GM10266 (cell line): ENCODE measurements at regions not wholly inside any gene's neighbourhood (a gene's known extent, or its start where the extent isn't known, plus 50 kb on each side); places are given as distances from the start of the nearest gene placed in this dataset.
A peak's percentile ranks its signal among the peaks of the same experiment; 100 is the strongest.

Experiments
- DNase-seq: peaks from one replicate; pipeline ENCODE4 v3.0.0; 2012; ENCODE audit errors: extremely low spot score
- TF ChIP-seq, protein P1 (sequence below): IDR thresholded peaks from 2 replicates; pipeline ENCODE4 v1.5.1; 2012; ENCODE audit warnings: mild to moderate bottlenecking, low read depth; ENCODE audit not compliant: control insufficient read depth, insufficient read depth; ENCODE audit errors: missing control alignments

DNA sequence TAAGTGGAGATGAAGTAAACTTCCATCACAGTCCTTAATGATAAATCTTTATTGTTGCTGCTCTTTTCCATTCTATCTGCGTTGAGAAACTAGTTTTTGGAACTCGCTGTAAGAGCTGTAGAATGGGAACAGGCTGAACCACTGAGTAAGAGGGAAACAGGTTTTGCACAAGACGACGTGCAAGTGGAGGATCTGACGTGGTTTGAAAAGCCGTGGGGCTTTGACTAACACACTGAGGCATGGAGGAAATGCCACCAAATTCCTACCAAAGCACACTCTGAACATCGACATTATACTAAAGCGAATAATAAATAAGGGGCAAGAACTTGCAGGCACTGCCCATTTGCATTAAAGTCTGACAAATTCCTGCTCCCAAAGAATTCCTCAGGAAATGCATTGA, 160.6 kb downstream of the KLF6 start:
- DNase-seq, result no peak
- TF ChIP-seq, protein P1, sequence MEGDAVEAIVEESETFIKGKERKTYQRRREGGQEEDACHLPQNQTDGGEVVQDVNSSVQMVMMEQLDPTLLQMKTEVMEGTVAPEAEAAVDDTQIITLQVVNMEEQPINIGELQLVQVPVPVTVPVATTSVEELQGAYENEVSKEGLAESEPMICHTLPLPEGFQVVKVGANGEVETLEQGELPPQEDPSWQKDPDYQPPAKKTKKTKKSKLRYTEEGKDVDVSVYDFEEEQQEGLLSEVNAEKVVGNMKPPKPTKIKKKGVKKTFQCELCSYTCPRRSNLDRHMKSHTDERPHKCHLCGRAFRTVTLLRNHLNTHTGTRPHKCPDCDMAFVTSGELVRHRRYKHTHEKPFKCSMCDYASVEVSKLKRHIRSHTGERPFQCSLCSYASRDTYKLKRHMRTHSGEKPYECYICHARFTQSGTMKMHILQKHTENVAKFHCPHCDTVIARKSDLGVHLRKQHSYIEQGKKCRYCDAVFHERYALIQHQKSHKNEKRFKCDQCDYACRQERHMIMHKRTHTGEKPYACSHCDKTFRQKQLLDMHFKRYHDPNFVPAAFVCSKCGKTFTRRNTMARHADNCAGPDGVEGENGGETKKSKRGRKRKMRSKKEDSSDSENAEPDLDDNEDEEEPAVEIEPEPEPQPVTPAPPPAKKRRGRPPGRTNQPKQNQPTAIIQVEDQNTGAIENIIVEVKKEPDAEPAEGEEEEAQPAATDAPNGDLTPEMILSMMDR, result no peak

DNA sequence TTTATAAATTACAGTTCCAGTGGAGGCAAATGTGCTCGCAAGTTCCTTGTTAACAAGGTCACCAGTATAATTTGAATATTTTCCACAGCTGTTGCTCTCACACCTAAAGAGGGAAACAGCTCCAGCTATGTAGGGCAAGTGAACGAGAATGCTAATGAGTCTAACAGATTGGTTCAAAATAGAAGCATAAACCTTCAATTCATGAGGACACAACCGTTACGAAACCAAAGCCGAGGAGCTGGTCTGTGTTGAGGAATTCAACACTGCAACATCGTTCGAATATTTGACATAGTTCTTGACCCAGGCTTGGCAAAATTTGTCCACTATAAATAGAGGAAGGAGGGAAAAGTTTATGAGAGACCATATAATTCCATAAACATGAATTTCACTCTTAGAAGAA, 161.3 kb downstream of the KLF6 start:
- DNase-seq, result peak; percentile 12
- TF ChIP-seq, protein P1, result no peak

DNA sequence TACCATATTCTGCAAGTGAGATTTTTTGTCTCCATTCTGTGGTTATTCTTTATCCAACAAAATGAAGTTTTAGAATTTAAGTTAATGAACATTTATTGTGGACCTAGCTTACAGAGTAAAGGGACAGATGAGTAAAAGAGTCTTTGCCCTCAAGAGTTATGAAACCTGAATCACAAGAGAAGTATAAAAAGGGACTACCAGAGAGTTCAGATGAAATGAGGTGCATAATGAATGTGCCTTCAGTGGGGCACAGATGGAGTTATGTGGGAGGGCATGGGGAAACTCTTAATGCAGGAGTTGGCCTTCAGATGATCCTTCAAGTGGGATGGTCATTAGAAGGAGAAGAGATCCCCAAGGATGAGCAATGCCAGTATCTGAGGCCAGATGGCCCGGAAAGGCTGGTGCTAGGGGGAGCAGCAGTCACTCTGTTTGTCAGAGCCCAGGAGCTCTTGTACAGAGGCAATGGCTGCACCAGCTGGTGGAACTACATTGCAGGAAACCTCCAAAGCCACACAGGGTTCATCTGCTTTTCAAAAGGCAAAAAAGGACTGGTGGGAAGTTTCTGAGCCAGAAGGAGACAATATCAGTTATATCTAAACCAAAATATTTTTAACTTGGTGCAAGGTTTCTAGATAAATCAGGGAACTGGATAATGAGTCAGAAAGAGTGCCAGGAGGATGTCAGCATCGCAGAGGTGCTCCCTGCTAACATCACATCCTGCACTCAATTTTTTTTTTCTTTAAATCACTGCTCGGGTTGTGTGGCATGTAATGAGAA, 162.0 kb downstream of the KLF6 start:
- DNase-seq, result no peak
- TF ChIP-seq, protein P1, result peak; percentile 1

DNA sequence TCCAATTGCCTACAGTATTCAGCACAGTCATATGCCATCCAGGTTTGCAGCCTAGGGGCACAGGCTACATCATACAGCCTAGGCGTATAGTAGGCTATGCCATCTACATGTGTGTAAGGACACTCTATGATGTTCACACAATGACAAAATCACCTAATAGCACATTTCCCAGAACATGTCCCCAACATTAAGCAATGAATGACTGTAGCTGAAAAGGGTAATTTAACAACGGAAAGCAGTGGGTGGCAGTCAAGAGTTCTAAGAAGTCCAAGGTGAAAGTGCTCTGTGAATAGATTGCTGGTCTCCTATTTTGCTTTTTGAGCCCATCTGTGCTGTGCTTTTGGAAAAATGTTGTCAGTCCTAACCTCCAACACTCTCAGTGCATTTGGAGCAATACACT, 162.6 kb downstream of the KLF6 start:
- TF ChIP-seq, protein P1, result peak; percentile 14
- no peak for DNase-seq

DNA sequence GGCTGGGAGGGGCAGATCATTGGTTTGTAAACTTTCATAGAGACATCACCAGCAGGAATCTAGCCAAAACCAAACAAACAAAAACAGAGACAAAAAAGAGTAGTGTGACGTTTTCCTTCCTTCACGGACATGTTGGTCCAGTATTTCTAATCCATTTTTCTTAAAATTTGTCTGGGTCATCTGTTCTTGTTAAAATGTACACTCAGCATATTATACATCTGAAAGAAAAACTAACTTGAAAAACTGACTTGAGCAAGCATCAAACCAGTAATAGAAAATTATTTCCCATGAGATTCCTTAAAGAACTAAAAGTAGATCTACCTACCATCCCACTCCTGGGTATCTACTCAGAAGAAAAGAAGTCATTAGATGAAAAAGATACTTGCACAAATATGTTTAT, 164.2 kb downstream of the KLF6 start:
- TF ChIP-seq, protein P1, result no peak
- no peak for DNase-seq

DNA sequence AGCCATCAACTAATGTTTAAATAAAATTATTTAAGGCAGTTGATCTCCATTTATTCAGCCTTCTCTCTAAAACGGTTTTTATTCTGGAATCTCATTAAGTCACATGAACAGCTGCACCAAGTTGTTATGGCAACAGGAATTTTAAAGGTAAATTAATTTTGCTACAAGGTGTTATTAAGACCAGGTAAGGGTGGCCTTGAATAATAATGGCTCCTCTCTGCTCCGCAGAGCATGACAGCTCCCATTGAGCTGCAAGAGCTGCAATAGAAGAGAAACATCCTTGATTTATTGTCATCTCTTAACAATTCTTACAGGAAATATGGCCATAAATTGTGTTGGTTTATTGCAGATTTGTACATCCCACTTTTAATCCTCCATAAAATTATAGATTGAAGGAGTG, 165.8 kb downstream of the KLF6 start:
- TF ChIP-seq, protein P1, result no peak
- no peak for DNase-seq

DNA sequence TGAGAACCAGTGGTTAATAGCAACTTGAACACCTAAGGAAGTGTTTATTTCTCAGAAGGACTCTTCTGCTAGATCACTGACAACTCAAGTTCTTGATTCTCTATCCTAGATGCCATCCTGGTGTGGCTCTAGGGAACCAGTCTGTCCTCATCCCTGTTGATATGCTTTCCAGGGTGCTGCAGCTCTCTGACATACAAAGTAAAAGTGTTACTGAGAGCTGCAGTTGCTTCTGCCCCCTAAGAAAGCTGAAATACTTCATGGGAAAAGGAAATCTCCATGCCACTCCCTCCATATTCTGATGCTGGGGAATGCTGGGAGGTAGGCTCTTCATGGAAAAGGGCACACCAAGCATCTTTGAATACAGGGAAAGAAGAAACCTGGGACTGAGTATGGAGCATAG, 168.1 kb downstream of the KLF6 start:
- TF ChIP-seq, protein P1, result no peak

More for the DNA sequence above, 168.1 kb downstream of the KLF6 start:
- no peak for DNase-seq
